ENCODE measurements at regions not wholly inside any gene's neighbourhood (a gene's known extent, or its start where the extent isn't known, plus 50 kb on each side); places are given as distances from the start of the nearest gene placed in this dataset.

DNA sequence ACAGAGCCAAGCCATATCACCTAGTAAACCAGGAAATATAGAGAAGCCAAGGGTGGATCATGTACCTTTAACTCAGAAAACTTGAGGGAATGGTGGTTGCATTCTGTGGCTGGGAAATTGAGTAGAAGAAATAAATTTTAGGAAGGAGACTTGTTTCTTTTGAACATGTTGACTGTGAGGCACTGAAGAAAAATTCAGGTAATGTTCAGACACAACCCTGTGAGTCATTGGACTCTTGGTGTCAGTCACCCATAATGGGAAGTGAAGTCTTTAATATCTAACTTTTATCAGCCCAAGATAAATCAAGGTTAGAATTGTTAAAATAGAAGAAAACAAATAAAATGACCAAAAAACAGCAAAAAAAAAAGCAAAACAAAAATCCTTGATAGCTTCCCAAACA is 98.8 kb upstream of the GRIK2 start:
- H3K27me3 ChIP-seq (ENCODE audit: control insufficient read depth, insufficient read depth, low read length) = no peaks in the 10 kb centered on the region
- peak; percentile 28 for DNase-seq (ENCODE audit: low read depth)
- TF ChIP-seq, protein P1, sequence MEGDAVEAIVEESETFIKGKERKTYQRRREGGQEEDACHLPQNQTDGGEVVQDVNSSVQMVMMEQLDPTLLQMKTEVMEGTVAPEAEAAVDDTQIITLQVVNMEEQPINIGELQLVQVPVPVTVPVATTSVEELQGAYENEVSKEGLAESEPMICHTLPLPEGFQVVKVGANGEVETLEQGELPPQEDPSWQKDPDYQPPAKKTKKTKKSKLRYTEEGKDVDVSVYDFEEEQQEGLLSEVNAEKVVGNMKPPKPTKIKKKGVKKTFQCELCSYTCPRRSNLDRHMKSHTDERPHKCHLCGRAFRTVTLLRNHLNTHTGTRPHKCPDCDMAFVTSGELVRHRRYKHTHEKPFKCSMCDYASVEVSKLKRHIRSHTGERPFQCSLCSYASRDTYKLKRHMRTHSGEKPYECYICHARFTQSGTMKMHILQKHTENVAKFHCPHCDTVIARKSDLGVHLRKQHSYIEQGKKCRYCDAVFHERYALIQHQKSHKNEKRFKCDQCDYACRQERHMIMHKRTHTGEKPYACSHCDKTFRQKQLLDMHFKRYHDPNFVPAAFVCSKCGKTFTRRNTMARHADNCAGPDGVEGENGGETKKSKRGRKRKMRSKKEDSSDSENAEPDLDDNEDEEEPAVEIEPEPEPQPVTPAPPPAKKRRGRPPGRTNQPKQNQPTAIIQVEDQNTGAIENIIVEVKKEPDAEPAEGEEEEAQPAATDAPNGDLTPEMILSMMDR (IDR thresholded peaks at IDR 0.05; ENCODE audit: insufficient read depth, low read length, poor library complexity, severe bottlenecking) = no peak

DNA sequence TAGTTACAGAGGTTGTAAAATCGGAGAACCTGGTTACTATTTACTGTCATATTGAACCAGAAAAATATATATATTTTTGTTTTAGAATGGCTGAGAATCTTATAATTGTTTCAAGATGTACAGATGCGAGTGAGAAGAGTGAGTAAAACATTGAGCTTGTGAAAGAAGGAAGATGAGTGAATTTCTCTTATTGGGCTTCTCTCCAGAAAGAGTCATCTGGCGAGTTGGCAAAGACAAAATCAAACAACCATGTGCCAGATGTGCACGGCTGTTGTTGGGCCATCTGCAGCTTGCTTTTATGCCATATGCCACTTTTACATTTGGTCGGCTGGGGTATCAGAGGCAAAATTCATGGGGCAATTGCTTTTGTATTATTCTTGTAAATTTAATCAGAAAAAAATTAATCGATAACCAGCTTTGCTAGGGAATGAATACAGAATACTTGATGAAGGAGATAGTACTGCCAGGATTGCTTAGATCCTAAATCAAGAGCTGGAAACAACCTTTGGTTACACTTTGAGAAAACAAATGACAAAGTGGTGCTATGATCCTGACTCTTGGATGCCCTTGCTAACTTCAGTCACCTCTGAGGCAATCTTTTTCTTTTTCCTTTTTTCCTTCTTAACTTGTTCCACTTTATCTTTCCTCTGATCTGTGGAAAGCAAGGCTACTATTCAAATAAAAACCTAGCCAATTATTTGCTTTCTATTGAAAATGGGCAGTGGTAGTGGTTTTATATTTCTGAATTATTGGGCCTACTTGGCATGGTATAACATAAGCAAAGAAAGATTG is 97.1 kb upstream of the GRIK2 start:
- DNase-seq (ENCODE audit: low read depth) = no peak
- TF ChIP-seq, protein P1 (IDR thresholded peaks at IDR 0.05; ENCODE audit: insufficient read depth, low read length, poor library complexity, severe bottlenecking) = no peak
- no peaks in the 10 kb centered on the region for H3K27me3 ChIP-seq (ENCODE audit: control insufficient read depth, insufficient read depth, low read length)
- H3K36me3 ChIP-seq (ENCODE audit: control insufficient read depth, insufficient read depth, low read length) = no peaks in the 10 kb centered on the region
- H3K4me3 ChIP-seq (ENCODE audit: low read depth, low read length) = no peak overlapping the region

More for the DNA sequence above, 98.8 kb upstream of the GRIK2 start:
- Histone ChIP-seq H3K4me3 (ENCODE audit: low read depth, low read length) (no peak overlapping the region), H3K36me3 (ENCODE audit: control insufficient read depth, insufficient read depth, low read length) (no peaks in the 10 kb centered on the region)

DNA sequence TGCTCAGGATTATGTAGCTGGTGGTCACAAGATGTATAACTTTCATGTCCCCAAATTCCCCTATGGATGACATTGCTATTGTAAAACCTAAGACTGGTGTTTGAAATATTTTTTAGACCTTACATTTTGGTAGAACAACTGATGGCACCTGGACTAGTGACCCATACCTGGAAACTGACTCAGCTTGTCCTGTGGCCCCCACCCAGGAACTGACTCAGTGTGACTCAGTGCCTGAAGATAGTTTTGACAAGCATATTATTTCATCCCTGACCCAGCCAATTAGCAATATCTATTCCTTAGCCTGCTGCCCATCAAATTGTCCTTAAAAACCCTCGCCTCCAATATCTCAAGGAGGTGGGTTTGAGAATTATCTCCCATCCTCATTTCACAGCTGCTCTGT is 90.9 kb upstream of the GRIK2 start:
- no peak for DNase-seq (ENCODE audit: low read depth)
- Histone ChIP-seq H3K27me3 (ENCODE audit: control insufficient read depth, insufficient read depth, low read length) (no peaks in the 10 kb centered on the region), H3K4me3 (ENCODE audit: low read depth, low read length) (no peak overlapping the region), H3K36me3 (ENCODE audit: control insufficient read depth, insufficient read depth, low read length) (no peaks in the 10 kb centered on the region)
- TF ChIP-seq, protein P1 (IDR thresholded peaks at IDR 0.05; ENCODE audit: insufficient read depth, low read length, poor library complexity, severe bottlenecking) = no peak

DNA sequence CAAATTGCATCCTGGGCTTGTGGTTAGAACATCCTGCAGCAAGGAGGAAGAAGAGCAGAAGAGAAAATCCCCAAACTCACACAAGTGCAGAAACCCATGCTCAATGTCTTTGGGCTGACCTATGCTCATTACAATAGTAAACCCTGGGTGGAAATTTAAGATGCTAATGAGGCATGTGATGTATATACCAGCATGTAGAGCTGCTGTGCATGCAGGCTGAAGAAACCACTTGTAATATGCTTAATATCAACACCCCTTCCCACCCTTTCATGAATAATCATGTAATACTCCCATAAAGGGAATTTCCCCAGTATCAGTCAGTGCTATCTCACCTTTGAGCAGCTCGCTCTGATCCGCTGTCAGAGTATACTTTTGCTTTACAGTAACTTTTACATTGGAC is 90.0 kb upstream of the GRIK2 start:
- no peaks in the 10 kb centered on the region for H3K27me3 ChIP-seq (ENCODE audit: control insufficient read depth, insufficient read depth, low read length)
- TF ChIP-seq, protein P1 (IDR thresholded peaks at IDR 0.05; ENCODE audit: insufficient read depth, low read length, poor library complexity, severe bottlenecking) = no peak
- H3K36me3 ChIP-seq (ENCODE audit: control insufficient read depth, insufficient read depth, low read length) = no peaks in the 10 kb centered on the region
- DNase-seq (ENCODE audit: low read depth) = no peak
- no peak overlapping the region for H3K4me3 ChIP-seq (ENCODE audit: low read depth, low read length)

DNA sequence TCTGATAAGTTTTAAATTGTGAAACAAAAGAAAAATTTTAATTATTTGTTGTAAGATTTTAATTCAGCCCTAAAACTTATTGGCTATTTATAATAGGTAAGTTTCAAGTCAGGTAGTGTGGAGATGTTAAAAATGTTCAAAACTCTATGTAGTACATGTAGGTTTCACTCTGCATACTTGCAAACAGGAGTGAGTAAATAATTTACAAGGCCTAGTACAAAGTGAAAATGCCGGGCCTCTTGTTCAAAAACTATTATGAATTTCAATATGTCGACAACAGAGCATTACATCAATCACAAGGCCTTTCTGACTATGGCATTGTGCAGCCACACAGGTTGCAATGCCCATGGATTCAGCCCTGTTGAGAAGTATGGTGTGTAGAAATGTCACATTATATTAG is 80.9 kb upstream of the GRIK2 start:
- Histone ChIP-seq H3K36me3 (ENCODE audit: control insufficient read depth, insufficient read depth, low read length) (no peaks in the 10 kb centered on the region), H3K27me3 (ENCODE audit: control insufficient read depth, insufficient read depth, low read length) (no peaks in the 10 kb centered on the region), H3K4me3 (ENCODE audit: low read depth, low read length) (no peak overlapping the region)
- TF ChIP-seq, protein P1 (IDR thresholded peaks at IDR 0.05; ENCODE audit: insufficient read depth, low read length, poor library complexity, severe bottlenecking) = no peak
- DNase-seq (ENCODE audit: low read depth) = no peak

DNA sequence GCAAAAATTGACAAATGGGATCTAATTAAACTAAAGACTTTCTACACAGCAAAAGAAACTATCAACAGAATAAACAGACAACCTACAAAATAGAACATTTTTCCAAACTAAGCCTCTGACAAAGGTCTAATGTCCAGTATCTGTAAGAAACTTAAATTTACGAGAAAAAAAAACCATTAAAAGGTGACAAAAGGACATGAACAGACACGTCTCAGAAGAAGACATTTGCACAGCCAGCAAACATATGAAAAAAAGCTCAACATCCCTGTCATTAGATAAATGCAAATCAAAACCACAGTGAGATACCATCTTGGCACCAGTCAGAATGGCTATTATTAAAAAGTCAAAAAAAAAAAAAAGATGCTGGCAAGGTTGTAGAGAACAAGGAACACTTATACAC is 70.6 kb upstream of the GRIK2 start:
- TF ChIP-seq, protein P1 (IDR thresholded peaks at IDR 0.05; ENCODE audit: insufficient read depth, low read length, poor library complexity, severe bottlenecking) = no peak
- no peaks in the 10 kb centered on the region for H3K36me3 ChIP-seq (ENCODE audit: control insufficient read depth, insufficient read depth, low read length)
- no peaks in the 10 kb centered on the region for H3K27me3 ChIP-seq (ENCODE audit: control insufficient read depth, insufficient read depth, low read length)

More for the DNA sequence above, 70.6 kb upstream of the GRIK2 start:
- DNase-seq (ENCODE audit: low read depth) = no peak
- no peak overlapping the region for H3K4me3 ChIP-seq (ENCODE audit: low read depth, low read length)

Data from kidney epithelial cell (primary cell).